Liver (tissue), 3 donors: ENCODE measurements at regions not wholly inside any gene's neighbourhood (a gene's known extent, or its start where the extent isn't known, plus 50 kb on each side); places are given as distances from the start of the nearest gene placed in this dataset.
A peak's percentile ranks its signal among the peaks of the same experiment; 100 is the strongest.

Source experiments
- CTCF ChIP-seq: fragments of 150-350 bp; IDR thresholded peaks from 2 replicates; pipeline ENCODE4 v1.5.1; 2017; ENCODE audit warnings: improper control_type of control experiment, low read depth, low read length; ENCODE audit not compliant: missing input control
- EGR1 ChIP-seq, 2 donors: IDR thresholded peaks; 2 replicates each; pipeline ENCODE4 v1.6.1; 2016 to 2018; ENCODE audit warnings: antibody characterized with exemption in 2 of 2, low read depth in 2 of 2
- GABPA ChIP-seq, 2 donors: IDR thresholded peaks in 1 of 2; conservative IDR thresholded peaks in 1 of 2; 2 replicates each; pipeline ENCODE4 v1.6.1; 2016; ENCODE audit warnings: antibody characterized with exemption in 2 of 2, mild to moderate bottlenecking in 1 of 2, moderate library complexity in 1 of 2
- HNF4A ChIP-seq, 2 donors: conservative IDR thresholded peaks; 2 replicates each; pipeline ENCODE4 v1.6.1; 2016; ENCODE audit warnings: antibody characterized with exemption in 2 of 2, mild to moderate bottlenecking in 2 of 2
- HNF4G ChIP-seq: IDR thresholded peaks from 2 replicates; pipeline ENCODE4 v1.6.1; 2016; ENCODE audit warnings: antibody characterized with exemption
- MAX ChIP-seq: IDR thresholded peaks from 2 replicates; pipeline ENCODE4 v1.6.1; 2016; ENCODE audit warnings: antibody characterized with exemption
- RAD21 ChIP-seq, 2 donors: IDR thresholded peaks; 2 replicates each; pipeline ENCODE4 v1.6.1; 2016; ENCODE audit warnings: antibody characterized with exemption in 2 of 2, mild to moderate bottlenecking in 2 of 2
- RXRA ChIP-seq, 2 donors: IDR thresholded peaks; 2 replicates each; pipeline ENCODE4 v1.6.1; 2017 to 2018; ENCODE audit warnings: antibody characterized with exemption in 2 of 2, mild to moderate bottlenecking in 1 of 2
- TAF1 ChIP-seq: conservative IDR thresholded peaks from 2 replicates; pipeline ENCODE4 v1.6.1; 2016; ENCODE audit warnings: antibody characterized with exemption, mild to moderate bottlenecking
- YY1 ChIP-seq: IDR thresholded peaks from 2 replicates; pipeline ENCODE4 v1.6.1; 2016; ENCODE audit warnings: antibody characterized with exemption, mild to moderate bottlenecking
- TF ChIP-seq, protein P1 (sequence below): IDR thresholded peaks from 2 replicates; pipeline ENCODE4 v1.6.1; 2016; ENCODE audit warnings: antibody characterized with exemption, mild to moderate bottlenecking
- donor health status: healthy.
- donor health status: healthy.

GRCh38 chr10:33674986-33675599, 340.6 kb upstream of the NRP1 start:
- TF ChIP-seq, protein P1, sequence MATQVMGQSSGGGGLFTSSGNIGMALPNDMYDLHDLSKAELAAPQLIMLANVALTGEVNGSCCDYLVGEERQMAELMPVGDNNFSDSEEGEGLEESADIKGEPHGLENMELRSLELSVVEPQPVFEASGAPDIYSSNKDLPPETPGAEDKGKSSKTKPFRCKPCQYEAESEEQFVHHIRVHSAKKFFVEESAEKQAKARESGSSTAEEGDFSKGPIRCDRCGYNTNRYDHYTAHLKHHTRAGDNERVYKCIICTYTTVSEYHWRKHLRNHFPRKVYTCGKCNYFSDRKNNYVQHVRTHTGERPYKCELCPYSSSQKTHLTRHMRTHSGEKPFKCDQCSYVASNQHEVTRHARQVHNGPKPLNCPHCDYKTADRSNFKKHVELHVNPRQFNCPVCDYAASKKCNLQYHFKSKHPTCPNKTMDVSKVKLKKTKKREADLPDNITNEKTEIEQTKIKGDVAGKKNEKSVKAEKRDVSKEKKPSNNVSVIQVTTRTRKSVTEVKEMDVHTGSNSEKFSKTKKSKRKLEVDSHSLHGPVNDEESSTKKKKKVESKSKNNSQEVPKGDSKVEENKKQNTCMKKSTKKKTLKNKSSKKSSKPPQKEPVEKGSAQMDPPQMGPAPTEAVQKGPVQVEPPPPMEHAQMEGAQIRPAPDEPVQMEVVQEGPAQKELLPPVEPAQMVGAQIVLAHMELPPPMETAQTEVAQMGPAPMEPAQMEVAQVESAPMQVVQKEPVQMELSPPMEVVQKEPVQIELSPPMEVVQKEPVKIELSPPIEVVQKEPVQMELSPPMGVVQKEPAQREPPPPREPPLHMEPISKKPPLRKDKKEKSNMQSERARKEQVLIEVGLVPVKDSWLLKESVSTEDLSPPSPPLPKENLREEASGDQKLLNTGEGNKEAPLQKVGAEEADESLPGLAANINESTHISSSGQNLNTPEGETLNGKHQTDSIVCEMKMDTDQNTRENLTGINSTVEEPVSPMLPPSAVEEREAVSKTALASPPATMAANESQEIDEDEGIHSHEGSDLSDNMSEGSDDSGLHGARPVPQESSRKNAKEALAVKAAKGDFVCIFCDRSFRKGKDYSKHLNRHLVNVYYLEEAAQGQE: no peak
- TF ChIP-seq HNF4G (no peak), GABPA (IDR thresholded peaks at IDR 0.05 in 1 of 2, conservative IDR thresholded peaks at IDR 0.05 in 1 of 2) (no peak), CTCF (no peak), RXRA (IDR thresholded peaks at IDR 0.05) (no peak), TAF1 (no peak), RAD21 (IDR thresholded peaks at IDR 0.05) (peak in 1 of 2 donors; percentile 16), EGR1 (IDR thresholded peaks at IDR 0.05; ENCODE audit: low read depth in 2 of 2) (no peak), HNF4A (conservative IDR thresholded peaks at IDR 0.05) (no peak), YY1 (no peak), MAX (no peak)
